NCI-H69 (cell line): ENCODE measurements at regions not wholly inside any gene's neighbourhood (a gene's known extent, or its start where the extent isn't known, plus 50 kb on each side); places are given as distances from the start of the nearest gene placed in this dataset.
A peak's percentile ranks its signal among the peaks of the same experiment; 100 is the strongest.
"Not testable (repeated sequence)": the region's sequence is repeated elsewhere in the genome, so short reads cannot be mapped to it uniquely, and the experiment has no call there.

Source experiments
- DNase-seq: peaks from one replicate; lab custom pipeline; 2025; lab: John Stamatoyannopoulos, UW

GRCh38 chr2:184425083-184425482 lies 173.2 kb upstream of the ZNF804A start:
- DNase-seq, result peak; percentile 0

- peak; percentile 25 for DNase-seq
These were observed 154.1 kb upstream of the ZNF804A start for GRCh38 chr2:184444217-184444616.

- DNase-seq, result no peak
These were observed 153.6 kb upstream of the ZNF804A start for GRCh38 chr2:184444623-184445223.

- DNase-seq, result no peak
These were observed 148.6 kb upstream of the ZNF804A start for GRCh38 chr2:184449760-184450159.

GRCh38 chr2:184452907-184453306 lies 145.4 kb upstream of the ZNF804A start:
- no peak for DNase-seq

- no peak for DNase-seq
These were observed 142.7 kb upstream of the ZNF804A start for GRCh38 chr2:184455624-184456023.

- not testable (repeated sequence) for DNase-seq
These were observed 141.6 kb upstream of the ZNF804A start for GRCh38 chr2:184456693-184457092.

- DNase-seq, result peak; percentile 13
These were observed 135.0 kb upstream of the ZNF804A start for GRCh38 chr2:184463102-184463865.

GRCh38 chr2:184463866-184464248 lies 134.5 kb upstream of the ZNF804A start:
- no peak for DNase-seq

- DNase-seq, result no peak
These were observed 129.5 kb upstream of the ZNF804A start for GRCh38 chr2:184468826-184469225.

GRCh38 chr2:184472481-184472880 lies 125.8 kb upstream of the ZNF804A start:
- DNase-seq, result no peak

- DNase-seq, result no peak
These were observed 116.5 kb upstream of the ZNF804A start for GRCh38 chr2:184481865-184482264.

GRCh38 chr2:184498936-184499335 lies 99.4 kb upstream of the ZNF804A start:
- no peak for DNase-seq

GRCh38 chr2:184504252-184504651 lies 94.1 kb upstream of the ZNF804A start:
- no peak for DNase-seq

- no peak for DNase-seq
These were observed 91.1 kb upstream of the ZNF804A start for GRCh38 chr2:184507254-184507653.

GRCh38 chr2:184517402-184517801 lies 80.9 kb upstream of the ZNF804A start:
- DNase-seq, result no peak

- DNase-seq, result no peak
These were observed 77.9 kb upstream of the ZNF804A start for GRCh38 chr2:184520441-184520840.

- no peak for DNase-seq
These were observed 74.6 kb upstream of the ZNF804A start for GRCh38 chr2:184523732-184524131.

GRCh38 chr2:184524551-184525382 lies 73.6 kb upstream of the ZNF804A start:
- DNase-seq, result no peak

- DNase-seq, result no peak
These were observed 71.3 kb upstream of the ZNF804A start for GRCh38 chr2:184527058-184527457.

GRCh38 chr2:184528119-184528518 lies 70.2 kb upstream of the ZNF804A start:
- DNase-seq, result no peak

- no peak for DNase-seq
These were observed 68.1 kb upstream of the ZNF804A start for GRCh38 chr2:184530239-184530638.

- DNase-seq, result no peak
These were observed 67.4 kb upstream of the ZNF804A start for GRCh38 chr2:184530959-184531358.
